ENCODE measurements at regions not wholly inside any gene's neighbourhood (a gene's known extent, or its start where the extent isn't known, plus 50 kb on each side); places are given as distances from the start of the nearest gene placed in this dataset.

DNA sequence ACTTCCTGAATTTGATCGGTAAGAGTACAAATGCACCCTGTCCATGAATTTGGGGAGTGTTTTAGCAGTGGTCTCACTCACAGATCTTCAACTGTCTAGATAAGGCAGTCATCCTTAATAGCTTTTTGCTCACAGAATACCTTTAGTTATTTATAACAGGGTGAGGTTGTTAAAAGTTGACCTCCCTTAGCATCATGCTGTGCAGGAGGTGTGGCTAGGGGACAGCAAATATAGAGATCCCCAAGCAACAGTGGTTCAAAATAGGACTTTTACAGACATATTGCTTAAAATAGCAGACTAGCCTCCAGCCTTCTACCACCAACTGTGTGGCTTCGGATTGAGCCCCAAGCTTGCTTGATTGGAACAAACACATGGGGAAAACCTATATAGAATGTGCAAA, 724.4 kb downstream of the TLE1 start:
- ATAC-seq = no peak
- Histone ChIP-seq H3K27me3 (ENCODE audit: insufficient read depth in 3 of 3, low read length in 2 of 3) (no peaks in the 10 kb centered on the region), H3K4me1 (no peaks in the 10 kb centered on the region), H3K4me3 (no peak overlapping the region), H3K36me3 (ENCODE audit: insufficient read depth in 1 of 2, low read depth in 1 of 2) (no peaks in the 10 kb centered on the region), H3K9me3 (no peaks in the 10 kb centered on the region), H3K27ac (no peak overlapping the region)
- TF ChIP-seq CTCF (IDR thresholded peaks at IDR 0.05) = no peak
- intact Hi-C loops (cut with DNase I) = no loop called here
- 48 to 58% (median 50%) methylated on average over 2 of the region's 2 CpGs for WGBS, 3 donors
- no peak for DNase-seq

GRCh38 chr9:80964374-80964773, 725.0 kb downstream of the TLE1 start:
- no peaks in the 10 kb centered on the region for H3K9me3 ChIP-seq
- WGBS, 3 donors = 52 to 58% (median 52%) methylated on average over 4 of the region's 4 CpGs
- DNase-seq = no peak
- no peak for ATAC-seq
- H3K27ac ChIP-seq = no peak overlapping the region
- no peak for TF ChIP-seq CTCF (IDR thresholded peaks at IDR 0.05)
- no peaks in the 10 kb centered on the region for H3K4me1 ChIP-seq
- intact Hi-C loops (cut with DNase I) = no loop called here
- H3K27me3 ChIP-seq (ENCODE audit: insufficient read depth in 3 of 3, low read length in 2 of 3) = no peaks in the 10 kb centered on the region
- no peak overlapping the region for H3K4me3 ChIP-seq
- no peaks in the 10 kb centered on the region for H3K36me3 ChIP-seq (ENCODE audit: insufficient read depth in 1 of 2, low read depth in 1 of 2)

DNA sequence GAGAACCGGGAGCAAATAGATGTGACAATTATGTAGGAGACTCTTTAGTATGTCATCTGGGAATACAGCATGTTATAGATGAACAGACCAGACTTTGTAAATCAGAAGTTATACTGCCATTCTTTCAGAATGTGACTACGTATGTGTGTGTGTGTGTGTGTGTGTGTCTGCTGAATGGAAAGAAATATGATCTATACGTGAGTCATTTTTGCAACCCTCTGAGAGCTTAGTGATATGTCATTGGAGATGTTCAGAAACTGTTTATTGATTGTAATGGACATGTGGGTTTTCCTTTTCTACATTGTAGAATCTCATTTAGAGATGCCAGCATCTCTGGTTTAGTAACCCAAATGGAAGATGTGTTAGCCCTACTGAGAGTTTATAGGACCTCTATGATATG, 731.5 kb downstream of the TLE1 start:
- Histone ChIP-seq H3K4me1 (no peaks in the 10 kb centered on the region), H3K9me3 (no peaks in the 10 kb centered on the region), H3K4me3 (no peak overlapping the region), H3K27me3 (ENCODE audit: insufficient read depth in 3 of 3, low read length in 2 of 3) (no peaks in the 10 kb centered on the region), H3K36me3 (ENCODE audit: insufficient read depth in 1 of 2, low read depth in 1 of 2) (no peaks in the 10 kb centered on the region), H3K27ac (no peak overlapping the region)
- no peak for TF ChIP-seq CTCF (IDR thresholded peaks at IDR 0.05)
- 63 to 74% (median 63%) methylated on average over 3 of the region's 3 CpGs for WGBS, 3 donors
- no peak for DNase-seq
- intact Hi-C loops (cut with DNase I) = no loop called here
- ATAC-seq = no peak

DNA sequence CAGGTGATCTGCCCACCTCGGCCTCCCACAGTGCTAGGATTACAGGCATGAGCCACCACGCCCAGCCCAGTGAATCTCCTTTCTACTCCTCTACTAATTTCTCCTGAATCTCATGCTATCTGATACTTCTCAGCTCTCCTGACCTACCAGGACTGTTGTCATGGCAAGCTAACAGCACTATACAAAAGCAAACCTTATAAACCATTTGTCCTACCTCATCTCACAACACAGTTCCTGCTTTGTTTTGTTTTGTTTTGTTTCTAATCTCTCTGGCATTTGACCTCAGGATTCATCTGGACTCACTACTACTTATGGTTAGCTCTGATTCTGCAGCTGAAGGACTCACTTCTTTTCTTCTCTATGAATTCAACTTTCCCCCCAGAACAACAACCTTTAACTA, 734.8 kb downstream of the TLE1 start:
- Histone ChIP-seq H3K4me1 (no peaks in the 10 kb centered on the region), H3K4me3 (no peak overlapping the region), H3K9me3 (no peaks in the 10 kb centered on the region), H3K27me3 (ENCODE audit: insufficient read depth in 3 of 3, low read length in 2 of 3) (no peaks in the 10 kb centered on the region), H3K36me3 (ENCODE audit: insufficient read depth in 1 of 2, low read depth in 1 of 2) (no peaks in the 10 kb centered on the region), H3K27ac (no peak overlapping the region)
- intact Hi-C loops (cut with DNase I) = no loop called here
- no peak for TF ChIP-seq CTCF (IDR thresholded peaks at IDR 0.05)
- ATAC-seq = no peak
- DNase-seq = no peak
- 58 to 65% (median 64%) methylated on average over 2 of the region's 2 CpGs for WGBS, 3 donors

- intact Hi-C loops (cut with DNase I) = no loop called here
- Histone ChIP-seq H3K4me1 (no peaks in the 10 kb centered on the region), H3K27me3 (ENCODE audit: insufficient read depth in 3 of 3, low read length in 2 of 3) (no peaks in the 10 kb centered on the region), H3K4me3 (no peak overlapping the region), H3K36me3 (ENCODE audit: insufficient read depth in 1 of 2, low read depth in 1 of 2) (no peaks in the 10 kb centered on the region), H3K27ac (no peak overlapping the region), H3K9me3 (no peaks in the 10 kb centered on the region)
- TF ChIP-seq CTCF (IDR thresholded peaks at IDR 0.05) = no peak
- WGBS, 3 donors = 85 to 89% (median 88%) methylated on average over 5 of the region's 5 CpGs
- ATAC-seq = no peak
- no peak for DNase-seq
These were observed 736.9 kb downstream of the TLE1 start for GRCh38 chr9:80952363-80952922.
